SK-N-SH (cell line): ENCODE measurements at regions not wholly inside any gene's neighbourhood (a gene's known extent, or its start where the extent isn't known, plus 50 kb on each side); places are given as distances from the start of the nearest gene placed in this dataset.

ENCODE experiments used
- CTCF ChIP-seq: fragments of 200-600 bp; sonication (generic); IDR thresholded peaks from 2 replicates; pipeline ENCODE4 v1.6.1; 2017; ENCODE audit warnings: antibody characterized with exemption, mild to moderate bottlenecking, moderate library complexity
- NRF1 ChIP-seq: IDR thresholded peaks from 2 replicates; pipeline ENCODE4 v1.6.1; 2012; ENCODE audit warnings: low read depth, mild to moderate bottlenecking, low read length
- RAD21 ChIP-seq: IDR thresholded peaks from 2 replicates; pipeline ENCODE4 v1.6.1; 2012; ENCODE audit warnings: mild to moderate bottlenecking, low read length

- no peak for TF ChIP-seq NRF1
- TF ChIP-seq CTCF, result no peak
- TF ChIP-seq RAD21, result no peak
These were observed 365.9 kb downstream of the MLLT3 start for GRCh38 chr9:20256284-20256948.
